H1 (cell line): ENCODE measurements at regions not wholly inside any gene's neighbourhood (a gene's known extent, or its start where the extent isn't known, plus 50 kb on each side); places are given as distances from the start of the nearest gene placed in this dataset.

ENCODE experiments used
- CHD2 ChIP-seq: IDR thresholded peaks from 2 replicates; pipeline ENCODE4 v1.6.1; 2012; ENCODE audit warnings: low read length, improper control_type of control experiment
- HDAC2 ChIP-seq, 2 experiments: fragments of 300-600 bp in 1 of 2; sonication (generic) in 1 of 2; IDR thresholded peaks; 2 replicates each; pipeline ENCODE4 v1.6.1; 2011 to 2012; ENCODE audit warnings: low read depth in 2 of 2, low read length in 2 of 2, mild to moderate bottlenecking in 2 of 2, moderate library complexity in 2 of 2, borderline replicate concordance in 1 of 2, inconsistent platforms in 1 of 2
- HDAC6 ChIP-seq: IDR thresholded peaks from one replicate; pipeline ENCODE4 v1.7.1; 2012; ENCODE audit warnings: low read depth, mild to moderate bottlenecking, inconsistent platforms, low read length, moderate library complexity
- NANOG ChIP-seq: IDR thresholded peaks from 2 replicates; pipeline ENCODE4 v1.6.1; 2011; ENCODE audit warnings: low read length, low read depth, mild to moderate bottlenecking, inconsistent platforms; ENCODE audit not compliant: insufficient read depth, poor library complexity, severe bottlenecking
- POLR2A ChIP-seq, 2 experiments: IDR thresholded peaks; 1 replicate in 1 of 2; 2 replicates in 1 of 2; pipeline ENCODE4 v1.6.1; 2011; ENCODE audit warnings: low read depth in 2 of 2, low read length in 2 of 2, mild to moderate bottlenecking in 2 of 2; ENCODE audit errors: control extremely low read depth in 1 of 2
- RFX5 ChIP-seq: IDR thresholded peaks from 2 replicates; pipeline ENCODE4 v1.6.1; 2011; ENCODE audit warnings: low read depth, low read length, improper control_type of control experiment, borderline replicate concordance
- RXRA ChIP-seq: IDR thresholded peaks from 2 replicates; pipeline ENCODE4 v1.6.1; 2011; ENCODE audit warnings: low read depth, mild to moderate bottlenecking, low read length, moderate library complexity; ENCODE audit not compliant: insufficient read depth
- SP1 ChIP-seq: IDR thresholded peaks from 2 replicates; pipeline ENCODE4 v1.6.1; 2011; ENCODE audit warnings: low read depth, low read length
- TF ChIP-seq, protein P1 (sequence below): fragments of 300-600 bp; sonication (generic); IDR thresholded peaks from 2 replicates; pipeline ENCODE4 v1.7.1; 2012; ENCODE audit warnings: low read length, moderate library complexity, mild to moderate bottlenecking, inconsistent platforms; ENCODE audit not compliant: insufficient replicate concordance

DNA sequence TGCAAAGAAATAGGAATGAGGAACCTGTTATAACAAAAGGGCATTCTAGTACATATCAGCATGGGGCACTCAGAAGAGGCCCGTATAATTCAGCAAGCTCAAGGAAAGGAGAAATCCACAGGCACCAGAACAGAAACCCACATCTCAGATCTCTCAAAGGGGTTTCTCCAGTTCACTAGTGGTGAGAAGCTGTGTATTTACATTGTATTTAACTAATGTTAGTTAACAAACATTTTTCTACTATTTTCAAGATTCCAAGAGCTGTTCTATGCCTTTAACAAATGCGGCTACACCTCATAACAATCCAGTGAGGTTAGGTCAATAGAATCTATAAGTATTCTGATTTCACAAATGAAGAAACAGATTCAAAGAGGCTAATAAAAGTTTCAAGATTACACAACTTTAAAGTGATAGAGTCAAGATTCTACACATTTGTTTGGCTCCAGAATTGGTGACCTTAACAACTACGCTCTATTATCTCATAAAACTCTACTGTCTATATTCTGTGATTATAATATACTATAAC lies 77.3 kb downstream of the CXXC4 start (continued):
- TF ChIP-seq, protein P1, sequence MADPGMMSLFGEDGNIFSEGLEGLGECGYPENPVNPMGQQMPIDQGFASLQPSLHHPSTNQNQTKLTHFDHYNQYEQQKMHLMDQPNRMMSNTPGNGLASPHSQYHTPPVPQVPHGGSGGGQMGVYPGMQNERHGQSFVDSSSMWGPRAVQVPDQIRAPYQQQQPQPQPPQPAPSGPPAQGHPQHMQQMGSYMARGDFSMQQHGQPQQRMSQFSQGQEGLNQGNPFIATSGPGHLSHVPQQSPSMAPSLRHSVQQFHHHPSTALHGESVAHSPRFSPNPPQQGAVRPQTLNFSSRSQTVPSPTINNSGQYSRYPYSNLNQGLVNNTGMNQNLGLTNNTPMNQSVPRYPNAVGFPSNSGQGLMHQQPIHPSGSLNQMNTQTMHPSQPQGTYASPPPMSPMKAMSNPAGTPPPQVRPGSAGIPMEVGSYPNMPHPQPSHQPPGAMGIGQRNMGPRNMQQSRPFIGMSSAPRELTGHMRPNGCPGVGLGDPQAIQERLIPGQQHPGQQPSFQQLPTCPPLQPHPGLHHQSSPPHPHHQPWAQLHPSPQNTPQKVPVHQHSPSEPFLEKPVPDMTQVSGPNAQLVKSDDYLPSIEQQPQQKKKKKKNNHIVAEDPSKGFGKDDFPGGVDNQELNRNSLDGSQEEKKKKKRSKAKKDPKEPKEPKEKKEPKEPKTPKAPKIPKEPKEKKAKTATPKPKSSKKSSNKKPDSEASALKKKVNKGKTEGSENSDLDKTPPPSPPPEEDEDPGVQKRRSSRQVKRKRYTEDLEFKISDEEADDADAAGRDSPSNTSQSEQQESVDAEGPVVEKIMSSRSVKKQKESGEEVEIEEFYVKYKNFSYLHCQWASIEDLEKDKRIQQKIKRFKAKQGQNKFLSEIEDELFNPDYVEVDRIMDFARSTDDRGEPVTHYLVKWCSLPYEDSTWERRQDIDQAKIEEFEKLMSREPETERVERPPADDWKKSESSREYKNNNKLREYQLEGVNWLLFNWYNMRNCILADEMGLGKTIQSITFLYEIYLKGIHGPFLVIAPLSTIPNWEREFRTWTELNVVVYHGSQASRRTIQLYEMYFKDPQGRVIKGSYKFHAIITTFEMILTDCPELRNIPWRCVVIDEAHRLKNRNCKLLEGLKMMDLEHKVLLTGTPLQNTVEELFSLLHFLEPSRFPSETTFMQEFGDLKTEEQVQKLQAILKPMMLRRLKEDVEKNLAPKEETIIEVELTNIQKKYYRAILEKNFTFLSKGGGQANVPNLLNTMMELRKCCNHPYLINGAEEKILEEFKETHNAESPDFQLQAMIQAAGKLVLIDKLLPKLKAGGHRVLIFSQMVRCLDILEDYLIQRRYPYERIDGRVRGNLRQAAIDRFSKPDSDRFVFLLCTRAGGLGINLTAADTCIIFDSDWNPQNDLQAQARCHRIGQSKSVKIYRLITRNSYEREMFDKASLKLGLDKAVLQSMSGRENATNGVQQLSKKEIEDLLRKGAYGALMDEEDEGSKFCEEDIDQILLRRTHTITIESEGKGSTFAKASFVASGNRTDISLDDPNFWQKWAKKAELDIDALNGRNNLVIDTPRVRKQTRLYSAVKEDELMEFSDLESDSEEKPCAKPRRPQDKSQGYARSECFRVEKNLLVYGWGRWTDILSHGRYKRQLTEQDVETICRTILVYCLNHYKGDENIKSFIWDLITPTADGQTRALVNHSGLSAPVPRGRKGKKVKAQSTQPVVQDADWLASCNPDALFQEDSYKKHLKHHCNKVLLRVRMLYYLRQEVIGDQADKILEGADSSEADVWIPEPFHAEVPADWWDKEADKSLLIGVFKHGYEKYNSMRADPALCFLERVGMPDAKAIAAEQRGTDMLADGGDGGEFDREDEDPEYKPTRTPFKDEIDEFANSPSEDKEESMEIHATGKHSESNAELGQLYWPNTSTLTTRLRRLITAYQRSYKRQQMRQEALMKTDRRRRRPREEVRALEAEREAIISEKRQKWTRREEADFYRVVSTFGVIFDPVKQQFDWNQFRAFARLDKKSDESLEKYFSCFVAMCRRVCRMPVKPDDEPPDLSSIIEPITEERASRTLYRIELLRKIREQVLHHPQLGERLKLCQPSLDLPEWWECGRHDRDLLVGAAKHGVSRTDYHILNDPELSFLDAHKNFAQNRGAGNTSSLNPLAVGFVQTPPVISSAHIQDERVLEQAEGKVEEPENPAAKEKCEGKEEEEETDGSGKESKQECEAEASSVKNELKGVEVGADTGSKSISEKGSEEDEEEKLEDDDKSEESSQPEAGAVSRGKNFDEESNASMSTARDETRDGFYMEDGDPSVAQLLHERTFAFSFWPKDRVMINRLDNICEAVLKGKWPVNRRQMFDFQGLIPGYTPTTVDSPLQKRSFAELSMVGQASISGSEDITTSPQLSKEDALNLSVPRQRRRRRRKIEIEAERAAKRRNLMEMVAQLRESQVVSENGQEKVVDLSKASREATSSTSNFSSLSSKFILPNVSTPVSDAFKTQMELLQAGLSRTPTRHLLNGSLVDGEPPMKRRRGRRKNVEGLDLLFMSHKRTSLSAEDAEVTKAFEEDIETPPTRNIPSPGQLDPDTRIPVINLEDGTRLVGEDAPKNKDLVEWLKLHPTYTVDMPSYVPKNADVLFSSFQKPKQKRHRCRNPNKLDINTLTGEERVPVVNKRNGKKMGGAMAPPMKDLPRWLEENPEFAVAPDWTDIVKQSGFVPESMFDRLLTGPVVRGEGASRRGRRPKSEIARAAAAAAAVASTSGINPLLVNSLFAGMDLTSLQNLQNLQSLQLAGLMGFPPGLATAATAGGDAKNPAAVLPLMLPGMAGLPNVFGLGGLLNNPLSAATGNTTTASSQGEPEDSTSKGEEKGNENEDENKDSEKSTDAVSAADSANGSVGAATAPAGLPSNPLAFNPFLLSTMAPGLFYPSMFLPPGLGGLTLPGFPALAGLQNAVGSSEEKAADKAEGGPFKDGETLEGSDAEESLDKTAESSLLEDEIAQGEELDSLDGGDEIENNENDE, result no peak
- TF ChIP-seq RFX5 (no peak), HDAC6 (no peak), RXRA (no peak), SP1 (no peak), NANOG (no peak), POLR2A (IDR thresholded peaks at IDR 0.05; ENCODE audit: control extremely low read depth in 1 of 2, low read depth in 2 of 2, low read length in 2 of 2) (no peak), HDAC2 (IDR thresholded peaks at IDR 0.05; ENCODE audit: borderline replicate concordance in 1 of 2, low read depth in 2 of 2, low read length in 2 of 2) (no peak), CHD2 (no peak)
